HL-60/S4 treated with phorbol 12-myristate 13-acetate at 8.2 ng/mL for 4 days and 3 days (cell line): ENCODE measurements at regions not wholly inside any gene's neighbourhood (a gene's known extent, or its start where the extent isn't known, plus 50 kb on each side); places are given as distances from the start of the nearest gene placed in this dataset.

Experiments used
- in situ Hi-C: fragments of 300-500 bp; cut with MboI; formaldehyde crosslinking; loops from 2 replicates; pipeline ENCODE4 v1.15.0; 2022; ENCODE audit warnings: low sequenced_read_pairs

GRCh38 chr16:86710602-86710950, 132.2 kb downstream of the FOXL1 start:
- in situ Hi-C loops: no loop called here

- in situ Hi-C loops: no loop called here
Measured at GRCh38 chr16:86712158-86713009, 134.0 kb downstream of the FOXL1 start.

- in situ Hi-C loops: no loop called here
Measured at GRCh38 chr16:86713021-86713631, 134.8 kb downstream of the FOXL1 start.

GRCh38 chr16:86714166-86714565, 135.8 kb downstream of the FOXL1 start:
- in situ Hi-C loops: no loop called here

DNA sequence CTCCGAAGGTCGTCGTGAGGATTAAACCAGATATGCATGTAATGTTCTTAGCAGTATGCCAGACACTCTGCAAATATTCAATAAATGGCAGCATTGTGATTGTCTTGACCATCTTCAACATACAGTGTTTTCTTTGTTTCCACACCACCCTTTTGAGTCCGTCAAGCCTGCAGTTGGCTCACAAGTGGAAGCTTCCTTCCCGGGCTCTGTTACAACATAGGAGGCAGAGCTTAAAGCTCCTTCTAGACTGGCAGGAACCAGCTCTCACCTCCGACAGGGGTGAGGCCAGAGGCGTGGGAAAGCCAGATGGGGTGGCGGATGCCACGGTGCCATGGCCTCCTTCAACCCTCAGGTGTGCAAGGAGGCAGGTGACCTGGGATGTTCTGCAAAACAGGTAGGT, 138.3 kb downstream of the FOXL1 start:
- in situ Hi-C loops: no loop called here

GRCh38 chr16:86718118-86718517, 139.8 kb downstream of the FOXL1 start:
- in situ Hi-C loops: no loop called here

DNA sequence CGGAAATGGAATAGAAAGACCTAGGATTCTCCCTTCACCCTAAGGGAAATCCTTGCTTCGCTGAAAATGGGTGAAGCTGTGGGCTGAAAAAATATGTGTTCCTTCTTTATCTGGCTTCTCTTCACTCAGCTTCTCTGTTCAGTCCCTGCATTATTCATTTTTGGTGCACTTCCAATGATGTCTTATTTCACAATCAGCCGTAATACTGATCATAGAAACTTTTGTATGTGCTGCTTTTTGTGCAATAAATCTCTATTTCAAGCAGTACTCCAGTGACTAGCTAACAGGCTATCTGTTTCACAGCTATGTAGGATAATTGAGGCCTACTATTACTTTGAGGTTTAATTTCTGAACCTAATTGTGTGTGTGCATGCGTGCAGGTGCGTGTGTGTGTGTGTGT, 144.6 kb downstream of the FOXL1 start:
- in situ Hi-C loops: no loop called here

GRCh38 chr16:86723689-86724088, 145.3 kb downstream of the FOXL1 start:
- in situ Hi-C loops: no loop called here

- in situ Hi-C loops: no loop called here
Measured at GRCh38 chr16:86725401-86725800, 147.1 kb downstream of the FOXL1 start.

GRCh38 chr16:86726340-86726739, 148.0 kb downstream of the FOXL1 start:
- in situ Hi-C loops: no loop called here

DNA sequence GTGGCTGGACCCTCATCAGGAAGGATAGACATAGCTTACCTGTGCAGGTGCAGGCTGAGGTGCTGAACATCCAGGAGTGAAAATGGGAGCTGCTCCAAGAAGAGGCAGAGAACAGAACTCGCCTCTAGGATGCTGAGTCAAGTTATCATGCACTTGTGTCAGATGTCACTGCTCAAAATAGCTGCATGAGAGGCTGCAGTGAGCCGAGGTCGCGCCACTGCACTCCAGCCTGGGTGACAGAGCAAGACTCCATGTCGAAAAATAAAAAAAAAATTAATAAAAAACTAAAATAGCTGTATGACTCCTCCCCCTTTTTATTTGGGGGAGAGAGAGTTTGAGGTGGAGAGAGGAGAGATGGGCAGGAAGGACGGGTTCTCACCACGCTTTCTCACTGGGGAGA, 148.8 kb downstream of the FOXL1 start:
- in situ Hi-C loops: no loop called here

GRCh38 chr16:86727632-86728031, 149.3 kb downstream of the FOXL1 start:
- in situ Hi-C loops: no loop called here

- in situ Hi-C loops: no loop called here
Measured at GRCh38 chr16:86729686-86730085, 151.3 kb downstream of the FOXL1 start.

GRCh38 chr16:86730086-86730485, 151.7 kb downstream of the FOXL1 start:
- in situ Hi-C loops: no loop called here

- in situ Hi-C loops: no loop called here
Measured at GRCh38 chr16:86730597-86730996, 152.2 kb downstream of the FOXL1 start.

DNA sequence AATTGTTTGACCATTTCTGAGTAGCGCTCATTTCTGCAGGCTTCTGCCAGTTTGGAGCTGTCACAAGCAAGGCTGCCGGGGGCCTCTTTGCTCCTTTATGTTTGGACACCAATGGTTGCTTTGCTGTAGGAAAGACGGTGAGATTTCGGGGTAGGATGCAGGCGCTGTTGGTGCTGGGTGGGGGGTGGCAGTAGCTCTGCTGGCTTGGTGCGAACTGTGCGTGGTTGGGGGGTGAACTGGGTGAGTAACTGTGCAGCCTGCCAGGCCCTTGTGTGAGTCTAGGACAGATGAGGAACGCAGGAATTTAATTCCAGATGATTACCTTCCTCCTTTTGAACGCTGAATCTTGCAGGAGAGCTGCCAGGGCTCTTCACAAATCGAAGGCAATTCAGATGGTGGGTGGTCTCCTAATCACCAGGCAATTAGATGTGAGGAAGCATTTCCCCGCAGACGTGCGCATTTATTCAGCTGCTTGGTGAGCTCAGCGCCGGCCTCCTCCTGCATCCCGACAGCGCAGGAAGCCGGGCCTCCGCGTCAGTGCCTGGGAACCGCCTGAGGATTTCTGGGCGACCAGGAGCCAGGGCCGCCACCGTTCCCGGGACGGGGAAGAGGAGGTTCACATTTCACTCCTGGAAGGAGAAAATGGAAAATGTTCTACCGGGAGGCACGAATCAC, 154.4 kb downstream of the FOXL1 start:
- in situ Hi-C loops: no loop called here

GRCh38 chr16:86733546-86734254, 155.4 kb downstream of the FOXL1 start:
- in situ Hi-C loops: no loop called here

- in situ Hi-C loops: no loop called here
Measured at GRCh38 chr16:86734543-86735460, 156.5 kb downstream of the FOXL1 start.

DNA sequence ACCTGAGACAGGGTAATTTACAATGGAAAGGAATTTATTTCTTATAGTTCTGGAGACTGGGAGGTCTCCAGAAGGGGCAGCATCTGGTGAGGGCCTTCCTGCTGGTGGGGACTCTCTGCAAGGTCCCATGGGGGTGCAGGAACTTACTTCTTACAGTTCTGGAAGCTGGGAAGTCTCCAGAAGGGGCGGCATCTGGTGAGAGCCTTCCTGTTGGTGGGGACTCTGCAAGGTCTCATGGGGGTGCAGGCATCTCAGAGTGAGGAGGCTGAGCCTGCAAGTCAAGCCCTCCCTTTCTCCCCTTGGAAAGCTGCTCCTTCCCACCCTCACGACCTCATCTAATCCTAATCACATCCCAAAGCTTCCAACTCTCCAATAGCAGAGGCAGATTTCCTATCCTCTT, 157.4 kb downstream of the FOXL1 start:
- in situ Hi-C loops: no loop called here

DNA sequence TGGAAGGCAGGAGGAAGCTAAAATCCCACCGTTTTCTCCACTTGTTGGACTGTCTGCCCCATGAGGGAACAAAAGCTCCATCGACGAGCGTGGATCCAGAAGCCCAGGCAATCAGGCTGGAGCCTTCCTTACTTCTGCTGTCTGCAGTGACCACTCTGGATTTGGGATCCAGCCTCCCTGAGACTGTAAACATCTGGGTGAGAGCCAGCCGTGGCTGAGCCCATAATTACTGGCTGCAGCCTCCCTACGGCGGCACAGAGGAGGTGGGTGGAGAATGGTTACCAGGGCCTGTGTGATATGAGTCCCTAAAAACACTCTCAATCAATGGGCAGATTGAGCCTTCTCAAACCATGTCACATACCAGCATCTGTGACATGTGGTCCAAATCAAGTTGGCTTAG, 158.2 kb downstream of the FOXL1 start:
- in situ Hi-C loops: no loop called here
